CD14-positive monocyte (primary cell): ENCODE measurements at regions not wholly inside any gene's neighbourhood (a gene's known extent, or its start where the extent isn't known, plus 50 kb on each side); places are given as distances from the start of the nearest gene placed in this dataset.

Source experiments
- DNase-seq, 3 donors: peaks; one replicate each; pipeline ENCODE4 v3.0.0-alpha.2; 2011 to 2022
- H2AFZ ChIP-seq: 2 replicates; pipeline ENCODE4 v1.6.0; 2012; ENCODE audit warnings: mild to moderate bottlenecking, low read depth, low read length, inconsistent platforms; ENCODE audit not compliant: insufficient read depth, poor library complexity, severe bottlenecking
- H3K27ac ChIP-seq, 2 donors: 1 replicate in 1 of 2; 2 replicates in 1 of 2; pipeline ENCODE4 v1.5.1; 2012 to 2013; ENCODE audit warnings: low read length in 2 of 2, control low read depth in 1 of 2, inconsistent platforms in 1 of 2, low read depth in 1 of 2, mild to moderate bottlenecking in 1 of 2
- H3K27me3 ChIP-seq, 2 donors: one replicate each; pipeline versions ENCODE4 v1.6.0 to v1.6.1; 2011 to 2013; ENCODE audit warnings: low read length in 2 of 2; ENCODE audit not compliant: control insufficient read depth in 2 of 2, insufficient read depth in 2 of 2
- H3K36me3 ChIP-seq, 2 donors: replicated peaks in 1 of 2; 1 replicate in 1 of 2; 2 replicates in 1 of 2; pipeline versions ENCODE4 v1.5.1 to v1.6.1; 2012 to 2013; ENCODE audit warnings: low read length in 2 of 2, control low read depth in 1 of 2, inconsistent platforms in 1 of 2, mild to moderate bottlenecking in 1 of 2; ENCODE audit not compliant: insufficient read depth in 2 of 2, control insufficient read depth in 1 of 2
- H3K4me1 ChIP-seq, 2 donors: 1 replicate in 1 of 2; 2 replicates in 1 of 2; pipeline versions ENCODE4 v1.5.1 to v1.6.1; 2012 to 2013; ENCODE audit warnings: low read length in 2 of 2, control low read depth in 1 of 2, inconsistent platforms in 1 of 2, mild to moderate bottlenecking in 1 of 2, moderate library complexity in 1 of 2; ENCODE audit not compliant: insufficient read depth in 2 of 2, control insufficient read depth in 1 of 2
- H3K4me2 ChIP-seq: replicated peaks from 2 replicates; pipeline ENCODE3; 2012; ENCODE audit warnings: low read length, moderate library complexity, mild to moderate bottlenecking; ENCODE audit not compliant: poor library complexity, severe bottlenecking; ENCODE audit errors: extremely low read depth
- H3K4me3 ChIP-seq, 3 experiments: fragments of 200-600 bp in 1 of 3; sonication (generic) in 1 of 3; replicated peaks in 1 of 3; 1 replicate in 2 of 3; 2 replicates in 1 of 3; pipeline ENCODE4 v1.5.1; 2011 to 2013; ENCODE audit warnings: low read length in 3 of 3, mild to moderate bottlenecking in 3 of 3, control low read depth in 2 of 3, low read depth in 2 of 3, inconsistent platforms in 1 of 3, moderate library complexity in 1 of 3
- H3K79me2 ChIP-seq: 2 replicates; pipeline ENCODE4 v1.6.0; 2012; ENCODE audit warnings: mild to moderate bottlenecking, control low read depth, inconsistent platforms, low read length, moderate library complexity; ENCODE audit not compliant: insufficient read depth
- H3K9ac ChIP-seq: 2 replicates; pipeline ENCODE4 v1.6.0; 2017; ENCODE audit warnings: low read length, mild to moderate bottlenecking; ENCODE audit not compliant: insufficient read depth, poor library complexity, severe bottlenecking
- H3K9me3 ChIP-seq, 2 donors: replicated peaks in 1 of 2; 1 replicate in 1 of 2; 2 replicates in 1 of 2; pipeline versions ENCODE4 v1.5.1 to v1.6.1; 2012 to 2013; ENCODE audit warnings: low read length in 2 of 2, control low read depth in 1 of 2; ENCODE audit not compliant: control insufficient read depth in 1 of 2, insufficient read depth in 1 of 2
- H4K20me1 ChIP-seq: 2 replicates; pipeline ENCODE4 v1.6.0; 2012; ENCODE audit warnings: mild to moderate bottlenecking, low read length, control low read depth, moderate library complexity; ENCODE audit not compliant: insufficient read depth
- H3K27ac Mint-ChIP-seq, 7 donors: one replicate each; pipeline ENCODE4 v1.8.0; 2020; ENCODE audit warnings: mild to moderate bottlenecking in 7 of 7, mixed read lengths in 7 of 7, moderate library complexity in 6 of 7, inconsistent platforms in 2 of 7
- H3K27me3 Mint-ChIP-seq, 3 donors: one replicate each; pipeline ENCODE4 v1.8.0; 2021 to 2022; ENCODE audit warnings: low read depth in 3 of 3, mild to moderate bottlenecking in 3 of 3, mixed read lengths in 3 of 3, moderate library complexity in 3 of 3, inconsistent platforms in 1 of 3
- H3K36me3 Mint-ChIP-seq, 2 donors: one replicate each; pipeline ENCODE4 v1.8.0; 2020; ENCODE audit warnings: mixed read lengths in 2 of 2, inconsistent platforms in 1 of 2, mild to moderate bottlenecking in 1 of 2
- H3K4me1 Mint-ChIP-seq: one replicate; pipeline ENCODE4 v1.8.0; 2020; ENCODE audit warnings: mild to moderate bottlenecking, mixed read lengths
- H3K4me3 Mint-ChIP-seq, 2 donors: one replicate each; pipeline ENCODE4 v1.8.0; 2020; ENCODE audit warnings: mild to moderate bottlenecking in 2 of 2, mixed read lengths in 2 of 2, moderate library complexity in 1 of 2
- H3K9me3 Mint-ChIP-seq, 7 donors: one replicate each; pipeline ENCODE4 v1.8.0; 2020 to 2022; ENCODE audit warnings: mixed read lengths in 7 of 7, mild to moderate bottlenecking in 6 of 7, moderate library complexity in 6 of 7, inconsistent platforms in 2 of 7
- WGBS: methylation state at CpG from one replicate; pipeline ENCODE4 v1.1.5; 2013; ENCODE audit warnings: missing lambda C conversion rate; ENCODE audit not compliant: insufficient coverage; 5-methylcytosine and 5-hydroxymethylcytosine counted together
- intact Hi-C, 2 donors: fragments of 100-400 bp; cut with micrococcal nuclease; formaldehyde crosslinking; loops; one replicate each; pipeline versions ENCODE4 v1.15.0 to v1.15.1; 2023
- TF ChIP-seq, protein P1 (sequence below): fragments of 200-600 bp; IDR thresholded peaks from one replicate; pipeline ENCODE4 v1.8.0; 2022; ENCODE audit warnings: antibody characterized with exemption, mild to moderate bottlenecking

DNA sequence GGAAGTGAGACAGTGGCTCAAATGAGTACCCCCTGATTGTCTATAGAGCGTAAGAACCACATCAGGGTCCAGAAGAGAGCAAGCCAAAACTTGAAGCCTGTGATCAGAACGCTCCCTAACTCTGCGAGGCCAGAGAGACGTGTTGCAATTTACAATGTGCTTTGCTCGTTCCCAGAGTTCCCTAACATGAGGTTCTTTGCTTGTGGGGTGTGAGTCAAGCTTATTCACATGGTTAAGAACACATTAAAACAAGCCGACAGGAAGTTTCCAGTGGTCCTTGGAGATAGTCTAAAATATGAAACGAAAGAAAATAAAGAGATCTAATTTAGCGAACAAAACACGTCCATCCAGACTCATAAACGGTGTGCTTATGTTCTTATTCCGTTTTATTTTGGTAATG lies 702.3 kb downstream of the TRIML1 start:
- H3K4me3 ChIP-seq, result no peak overlapping the region
- no peaks in the 10 kb centered on the region for H3K27me3 ChIP-seq
- H3K9me3 ChIP-seq, result no peaks in the 10 kb centered on the region
- H3K36me3 Mint-ChIP-seq, result no peaks in the 10 kb centered on the region
- no peaks in the 10 kb centered on the region for H4K20me1 ChIP-seq
- H3K27ac ChIP-seq, result no peak overlapping the region
- no peaks in the 10 kb centered on the region for H3K79me2 ChIP-seq
- H3K4me1 Mint-ChIP-seq, result no peaks in the 10 kb centered on the region
- 96% methylated on average over 5 of the region's 11 CpGs for WGBS
- H3K4me1 ChIP-seq, result no peaks in the 10 kb centered on the region
- no peaks in the 10 kb centered on the region for H3K36me3 ChIP-seq
- intact Hi-C loops, result no loop called here
- no peak overlapping the region for H3K9ac ChIP-seq
- peaks cover 0 to 9% (median 2%) of the 10 kb centered on the region in 7 donors for H3K9me3 Mint-ChIP-seq
- TF ChIP-seq, protein P1, sequence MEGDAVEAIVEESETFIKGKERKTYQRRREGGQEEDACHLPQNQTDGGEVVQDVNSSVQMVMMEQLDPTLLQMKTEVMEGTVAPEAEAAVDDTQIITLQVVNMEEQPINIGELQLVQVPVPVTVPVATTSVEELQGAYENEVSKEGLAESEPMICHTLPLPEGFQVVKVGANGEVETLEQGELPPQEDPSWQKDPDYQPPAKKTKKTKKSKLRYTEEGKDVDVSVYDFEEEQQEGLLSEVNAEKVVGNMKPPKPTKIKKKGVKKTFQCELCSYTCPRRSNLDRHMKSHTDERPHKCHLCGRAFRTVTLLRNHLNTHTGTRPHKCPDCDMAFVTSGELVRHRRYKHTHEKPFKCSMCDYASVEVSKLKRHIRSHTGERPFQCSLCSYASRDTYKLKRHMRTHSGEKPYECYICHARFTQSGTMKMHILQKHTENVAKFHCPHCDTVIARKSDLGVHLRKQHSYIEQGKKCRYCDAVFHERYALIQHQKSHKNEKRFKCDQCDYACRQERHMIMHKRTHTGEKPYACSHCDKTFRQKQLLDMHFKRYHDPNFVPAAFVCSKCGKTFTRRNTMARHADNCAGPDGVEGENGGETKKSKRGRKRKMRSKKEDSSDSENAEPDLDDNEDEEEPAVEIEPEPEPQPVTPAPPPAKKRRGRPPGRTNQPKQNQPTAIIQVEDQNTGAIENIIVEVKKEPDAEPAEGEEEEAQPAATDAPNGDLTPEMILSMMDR, result no peak
- no peak overlapping the region for H3K4me3 Mint-ChIP-seq
- DNase-seq, result no peak
- H3K27ac Mint-ChIP-seq, result no peak overlapping the region
- H3K27me3 Mint-ChIP-seq, result no peaks in the 10 kb centered on the region
- H3K4me2 ChIP-seq, result no peak overlapping the region
- H2AFZ ChIP-seq, result no peak overlapping the region

DNA sequence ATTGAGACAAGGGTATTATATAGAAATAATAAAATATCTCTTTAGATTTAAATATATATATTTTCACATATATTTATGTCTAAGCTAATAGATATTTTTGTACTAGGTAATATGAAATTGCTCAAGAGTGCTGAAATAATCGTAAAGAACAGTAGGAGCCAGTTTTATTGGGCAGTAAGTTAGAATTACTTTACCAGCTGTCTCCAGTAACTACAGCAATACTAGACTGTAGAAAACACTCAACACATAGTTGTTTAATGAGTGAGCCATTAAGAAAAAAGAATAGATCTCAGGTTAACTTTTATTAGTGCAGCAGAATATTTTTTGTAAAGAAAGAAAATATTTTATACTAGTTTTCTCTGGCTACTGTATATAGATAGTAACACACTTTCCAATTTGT lies 715.2 kb downstream of the TRIML1 start:
- WGBS, result no CpG with 5 or more reads among the region's 1 CpG
- no peak overlapping the region for H3K27ac Mint-ChIP-seq
- intact Hi-C loops, result no loop called here
- no peaks in the 10 kb centered on the region for H3K27me3 ChIP-seq
- no peaks in the 10 kb centered on the region for H3K4me1 Mint-ChIP-seq
- no peaks in the 10 kb centered on the region for H3K27me3 Mint-ChIP-seq
- no peak overlapping the region for H3K4me3 Mint-ChIP-seq
- H3K9ac ChIP-seq, result no peak overlapping the region
- no peaks in the 10 kb centered on the region for H3K36me3 Mint-ChIP-seq
- no peaks in the 10 kb centered on the region for H4K20me1 ChIP-seq
- H3K9me3 Mint-ChIP-seq, result peaks cover 1 to 10% (median 2%) of the 10 kb centered on the region in 7 donors
- TF ChIP-seq, protein P1, result no peak
- no peaks in the 10 kb centered on the region for H3K79me2 ChIP-seq
- H3K36me3 ChIP-seq, result no peaks in the 10 kb centered on the region
- H3K4me3 ChIP-seq, result no peak overlapping the region
- no peaks in the 10 kb centered on the region for H3K4me1 ChIP-seq
- H3K4me2 ChIP-seq, result no peak overlapping the region
- H3K9me3 ChIP-seq, result peaks cover 12% of the 10 kb centered on the region in 2 donors
- no peak overlapping the region for H3K27ac ChIP-seq
- no peak overlapping the region for H2AFZ ChIP-seq
- no peak for DNase-seq
